Cardiac muscle cell (in vitro differentiated cells and primary cell): ENCODE measurements at regions not wholly inside any gene's neighbourhood (a gene's known extent, or its start where the extent isn't known, plus 50 kb on each side); places are given as distances from the start of the nearest gene placed in this dataset.
A peak's percentile ranks its signal among the peaks of the same experiment; 100 is the strongest.

Experiments used
- DNase-seq, 2 donors: peaks; one replicate each; pipeline versions ENCODE4 v3.0.0 to v3.0.0-alpha.2; 2010 to 2017; ENCODE audit warnings: low read depth in 1 of 2, low spot score in 1 of 2
- H3K27ac ChIP-seq: fragments of 200-600 bp; sonication (generic); 2 replicates; pipeline ENCODE4 v1.5.1; 2016
- H3K27me3 ChIP-seq: fragments of 200-600 bp; sonication (generic); 2 replicates; pipeline ENCODE4 v1.6.0; 2016; ENCODE audit warnings: control low read depth
- H3K36me3 ChIP-seq: fragments of 200-600 bp; sonication (generic); 2 replicates; pipeline ENCODE4 v1.5.1; 2016; ENCODE audit warnings: control low read depth
- H3K4me1 ChIP-seq: fragments of 200-600 bp; sonication (generic); 2 replicates; pipeline ENCODE4 v1.8.1; 2017; ENCODE audit warnings: low read depth, mild to moderate bottlenecking, mixed run types
- H3K4me3 ChIP-seq: fragments of 200-600 bp; sonication (generic); 2 replicates; pipeline ENCODE4 v1.5.1; 2016; ENCODE audit warnings: mild to moderate bottlenecking
- H3K9me3 ChIP-seq: fragments of 200-600 bp; sonication (generic); 2 replicates; pipeline ENCODE4 v1.5.1; 2017; ENCODE audit warnings: low read depth, mild to moderate bottlenecking, control low read depth
- CTCF ChIP-seq: IDR thresholded peaks from 2 replicates; pipeline ENCODE4 v1.5.1; 2012; ENCODE audit warnings: low read depth, mild to moderate bottlenecking, low read length

- no peak overlapping the region for H3K4me3 ChIP-seq
- TF ChIP-seq CTCF = no peak
- no peaks in the 10 kb centered on the region for H3K4me1 ChIP-seq
- H3K9me3 ChIP-seq = no peaks in the 10 kb centered on the region
- H3K27ac ChIP-seq = no peak overlapping the region
- no peaks in the 10 kb centered on the region for H3K36me3 ChIP-seq
- no peak for DNase-seq
- H3K27me3 ChIP-seq = no peaks in the 10 kb centered on the region
These were observed 309.2 kb downstream of the CEMIP2 start for GRCh38 chr9:71459082-71459481.

GRCh38 chr9:71446473-71447411, 321.6 kb downstream of the CEMIP2 start:
- peaks cover 11% of the 10 kb centered on the region for H3K27me3 ChIP-seq
- no peaks in the 10 kb centered on the region for H3K4me1 ChIP-seq
- TF ChIP-seq CTCF = peak; percentile 9
- no peaks in the 10 kb centered on the region for H3K9me3 ChIP-seq
- DNase-seq = peak; percentile 72 to 94
- peak overlapping the region; percentile 40 for H3K4me3 ChIP-seq
- no peaks in the 10 kb centered on the region for H3K36me3 ChIP-seq
- no peak overlapping the region for H3K27ac ChIP-seq

GRCh38 chr9:71446106-71446472, 322.2 kb downstream of the CEMIP2 start:
- Histone ChIP-seq H3K4me1 (no peaks in the 10 kb centered on the region), H3K36me3 (no peaks in the 10 kb centered on the region), H3K4me3 (peak overlapping the region; percentile 40), H3K9me3 (no peaks in the 10 kb centered on the region), H3K27ac (no peak overlapping the region), H3K27me3 (peaks cover 11% of the 10 kb centered on the region)
- no peak for DNase-seq
- no peak for TF ChIP-seq CTCF

GRCh38 chr9:71442937-71443336, 321.5 kb upstream of the TRPM3 start:
- Histone ChIP-seq H3K4me3 (no peak overlapping the region), H3K9me3 (no peaks in the 10 kb centered on the region), H3K4me1 (no peaks in the 10 kb centered on the region), H3K36me3 (no peaks in the 10 kb centered on the region), H3K27ac (no peak overlapping the region), H3K27me3 (peaks cover 11% of the 10 kb centered on the region)
- TF ChIP-seq CTCF = no peak
- DNase-seq = no peak

- Histone ChIP-seq H3K9me3 (no peaks in the 10 kb centered on the region), H3K27me3 (peaks cover 11% of the 10 kb centered on the region), H3K36me3 (no peaks in the 10 kb centered on the region), H3K4me1 (no peaks in the 10 kb centered on the region), H3K27ac (no peak overlapping the region), H3K4me3 (no peak overlapping the region)
- TF ChIP-seq CTCF = no peak
- no peak for DNase-seq
These were observed 319.8 kb upstream of the TRPM3 start for GRCh38 chr9:71441266-71441665.
